Stimulated activated naive CD8-positive, alpha-beta T cell treated with anti-CD3 and anti-CD28 coated beads, Interleukin-15, amount 100 ng/mL, for 72 hours (primary cell): ENCODE measurements at regions not wholly inside any gene's neighbourhood (a gene's known extent, or its start where the extent isn't known, plus 50 kb on each side); places are given as distances from the start of the nearest gene placed in this dataset.
"Not testable (repeated sequence)": the region's sequence is repeated elsewhere in the genome, so short reads cannot be mapped to it uniquely, and the experiment has no call there.

Experiments
- ATAC-seq: fragments of 150-1000 bp; cut with Tn5 transposase; 2 replicates; pipeline ENCODE4 v1.10.0; 2021; ENCODE audit warnings: mild to moderate bottlenecking, moderate library complexity
- DNase-seq, 2 donors: peaks; one replicate each; pipeline ENCODE4 v3.0.0; 2021 to 2022
- H3K27ac Mint-ChIP-seq, 2 donors: one replicate each; pipeline ENCODE4 v1.8.0; 2022; ENCODE audit warnings: mild to moderate bottlenecking in 2 of 2, mixed read lengths in 2 of 2, moderate library complexity in 2 of 2
- H3K27me3 Mint-ChIP-seq: one replicate; pipeline ENCODE4 v1.8.0; 2022; ENCODE audit warnings: mixed read lengths
- H3K4me1 Mint-ChIP-seq: one replicate; pipeline ENCODE4 v1.8.0; 2022; ENCODE audit warnings: mild to moderate bottlenecking, mixed read lengths
- H3K4me3 Mint-ChIP-seq, 2 donors: one replicate each; pipeline ENCODE4 v1.8.0; 2022; ENCODE audit warnings: mild to moderate bottlenecking in 2 of 2, mixed read lengths in 2 of 2, moderate library complexity in 1 of 2
- H3K9me3 Mint-ChIP-seq, 2 donors: one replicate each; pipeline ENCODE4 v1.8.0; 2022; ENCODE audit warnings: mixed read lengths in 2 of 2

DNA sequence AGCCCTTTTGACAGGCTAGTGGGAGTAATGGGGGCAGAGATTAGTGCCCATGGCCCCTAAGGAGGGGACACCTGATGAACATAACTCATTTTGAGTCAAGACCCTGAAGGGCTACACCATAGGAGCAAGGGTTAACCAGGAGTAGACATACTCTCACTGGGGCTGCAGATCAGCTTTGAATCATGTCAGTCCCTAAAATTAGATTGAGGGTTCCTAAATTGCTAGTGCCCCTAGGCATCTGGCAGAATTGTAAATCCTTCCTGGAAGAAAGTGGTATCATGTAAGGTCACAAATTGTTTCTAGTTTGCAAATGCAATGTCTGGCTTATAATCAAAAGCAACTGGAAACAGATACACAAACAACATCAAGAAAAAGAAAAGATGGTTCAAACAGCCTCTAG is 52.1 kb upstream of the LRRC37A2 start:
- not testable (repeated sequence) for H3K27ac Mint-ChIP-seq, ATAC-seq, H3K9me3 Mint-ChIP-seq, H3K4me1 Mint-ChIP-seq, H3K27me3 Mint-ChIP-seq, H3K4me3 Mint-ChIP-seq, DNase-seq

DNA sequence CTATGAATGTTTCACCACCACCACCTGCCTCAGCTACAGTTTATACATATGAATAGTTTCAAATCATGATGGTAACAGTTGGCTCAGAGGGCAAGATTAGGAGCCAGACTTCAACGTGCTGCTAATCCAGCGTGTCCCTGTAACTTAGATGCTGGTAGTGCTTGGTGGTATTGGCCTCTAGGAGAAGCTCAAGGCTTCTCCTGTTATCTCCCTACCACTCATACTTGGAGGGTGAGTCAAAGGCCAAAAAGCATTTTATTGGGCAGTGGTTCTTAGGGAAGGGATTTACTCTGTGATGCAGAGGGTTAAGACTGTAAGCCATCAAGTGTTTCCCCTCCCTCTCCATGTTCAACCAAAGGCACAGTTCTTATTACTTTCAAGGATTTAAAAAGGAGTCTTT is 57.2 kb upstream of the LRRC37A2 start:
- not testable (repeated sequence) for DNase-seq, H3K27me3 Mint-ChIP-seq, ATAC-seq, H3K4me3 Mint-ChIP-seq, H3K9me3 Mint-ChIP-seq, H3K4me1 Mint-ChIP-seq, H3K27ac Mint-ChIP-seq

DNA sequence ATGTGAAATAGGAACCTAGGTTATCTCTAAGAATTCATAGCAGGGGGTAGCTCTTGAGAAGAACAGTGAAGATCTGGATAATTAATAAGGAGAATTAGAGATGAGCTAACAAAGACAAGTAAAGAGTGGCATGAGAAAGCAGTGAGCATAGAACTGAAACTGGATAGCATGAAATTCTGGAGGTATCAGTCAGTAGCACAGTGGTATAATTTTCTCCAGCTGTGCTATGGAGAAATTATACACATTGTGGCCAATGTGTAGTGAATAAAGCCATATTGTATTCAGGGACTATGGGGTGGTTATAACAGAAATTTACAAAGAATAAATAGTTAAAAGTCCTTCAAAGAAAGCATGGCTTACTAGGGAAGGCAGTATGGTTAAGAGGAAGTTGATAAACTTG is 57.7 kb upstream of the LRRC37A2 start:
- DNase-seq, H3K9me3 Mint-ChIP-seq, H3K27ac Mint-ChIP-seq, H3K4me3 Mint-ChIP-seq, H3K4me1 Mint-ChIP-seq, H3K27me3 Mint-ChIP-seq, ATAC-seq: not testable (repeated sequence)

DNA sequence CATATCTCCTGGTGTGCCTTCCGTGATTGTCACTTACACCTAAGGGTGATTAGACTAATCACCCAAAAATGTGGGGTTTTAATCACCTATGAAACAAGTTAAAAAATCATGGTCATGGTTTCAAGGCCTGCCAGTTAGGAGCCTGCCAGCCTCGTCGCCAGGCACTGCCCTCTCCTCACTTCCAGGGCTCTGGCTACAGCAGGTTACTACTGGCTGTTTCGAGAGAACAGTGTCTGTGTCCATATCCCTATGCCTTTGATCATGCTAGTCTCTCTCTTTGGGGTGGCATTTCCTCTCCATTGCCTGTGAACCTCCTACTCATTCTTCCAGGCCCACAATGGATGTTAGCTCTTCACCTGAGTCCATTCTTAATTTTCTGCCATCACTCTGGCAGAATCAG is 59.2 kb upstream of the LRRC37A2 start:
- ATAC-seq, H3K4me3 Mint-ChIP-seq, DNase-seq, H3K27ac Mint-ChIP-seq, H3K4me1 Mint-ChIP-seq, H3K9me3 Mint-ChIP-seq, H3K27me3 Mint-ChIP-seq: not testable (repeated sequence)

DNA sequence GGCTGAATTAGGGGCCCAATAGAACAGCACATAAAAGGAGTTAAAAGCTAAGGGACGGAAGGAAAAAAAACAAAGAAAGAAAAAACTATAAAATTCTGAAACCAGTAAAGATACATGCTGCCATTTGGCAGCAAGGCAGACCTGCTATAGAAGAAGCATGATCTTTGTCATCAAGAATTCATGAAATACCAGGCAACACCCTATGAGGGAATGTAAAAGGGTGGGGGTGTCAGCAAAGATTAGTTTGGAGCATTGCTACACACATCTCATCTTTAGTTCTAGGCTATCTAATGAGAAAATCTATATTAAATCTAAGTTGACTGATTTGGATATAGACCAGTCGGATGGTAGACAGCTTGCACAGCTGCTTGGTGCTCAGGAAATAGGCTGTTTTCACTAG is 66.4 kb upstream of the LRRC37A2 start:
- DNase-seq, ATAC-seq, H3K9me3 Mint-ChIP-seq, H3K4me1 Mint-ChIP-seq, H3K27me3 Mint-ChIP-seq, H3K4me3 Mint-ChIP-seq, H3K27ac Mint-ChIP-seq: not testable (repeated sequence)

DNA sequence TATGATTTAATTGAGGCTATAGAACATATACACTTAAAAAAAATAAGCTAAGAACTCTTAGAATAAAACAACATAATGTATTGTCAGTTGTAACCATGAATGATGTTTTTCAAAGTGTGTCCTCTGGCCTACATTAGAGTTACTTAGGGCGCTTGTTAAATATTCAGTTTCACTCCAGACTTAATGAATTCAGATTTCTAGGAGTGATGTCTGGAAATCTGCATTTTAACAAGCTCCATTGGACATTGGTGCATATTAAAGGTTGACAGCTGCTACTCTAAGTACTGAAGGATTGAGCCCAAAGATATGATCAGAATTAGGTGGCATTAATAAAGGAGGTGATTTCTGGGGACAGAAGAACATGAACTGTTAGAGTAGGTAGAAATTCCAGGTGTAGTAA is 66.9 kb upstream of the LRRC37A2 start:
- H3K27me3 Mint-ChIP-seq, H3K27ac Mint-ChIP-seq, DNase-seq, H3K4me1 Mint-ChIP-seq, H3K4me3 Mint-ChIP-seq, H3K9me3 Mint-ChIP-seq, ATAC-seq: not testable (repeated sequence)

DNA sequence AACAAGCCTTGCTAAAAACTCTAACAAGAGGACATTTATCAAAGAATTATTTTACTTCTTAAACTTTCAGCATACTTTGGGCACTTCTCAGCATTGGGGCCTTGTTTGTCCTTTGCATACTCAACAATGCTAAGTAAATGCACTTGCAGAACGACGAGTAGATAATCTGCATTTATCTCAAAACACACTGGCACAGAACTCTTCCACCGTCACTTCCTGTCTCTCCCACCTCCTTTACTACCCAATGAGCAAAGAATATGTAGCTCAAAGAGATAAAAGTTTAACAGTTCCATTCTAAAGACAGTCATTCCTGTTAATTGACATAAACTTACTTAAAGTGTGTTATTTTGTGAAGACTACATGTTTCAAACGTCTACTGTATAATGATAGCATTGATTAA is 70.1 kb upstream of the LRRC37A2 start:
- not testable (repeated sequence) for DNase-seq, H3K4me3 Mint-ChIP-seq, ATAC-seq, H3K27ac Mint-ChIP-seq, H3K9me3 Mint-ChIP-seq, H3K27me3 Mint-ChIP-seq, H3K4me1 Mint-ChIP-seq

DNA sequence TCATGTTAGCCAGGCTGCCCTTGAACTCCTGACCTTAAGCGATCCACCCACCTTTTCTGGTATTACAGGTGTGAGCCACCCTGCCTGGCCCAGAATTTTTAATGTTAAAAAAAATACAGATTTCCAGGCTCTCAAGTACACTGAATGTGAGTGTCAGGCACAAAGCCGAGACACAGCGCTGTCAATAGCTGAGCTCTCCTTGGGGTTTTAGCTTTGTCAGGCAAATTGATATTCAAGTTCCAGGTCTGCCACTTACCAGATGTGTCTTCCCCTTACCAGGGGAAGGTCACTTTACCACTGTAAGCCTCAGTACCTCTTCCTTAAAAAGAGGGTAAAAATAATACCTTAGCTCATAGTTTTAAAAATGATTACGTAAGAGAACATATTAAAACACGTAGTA is 71.6 kb upstream of the LRRC37A2 start:
- not testable (repeated sequence) for ATAC-seq, H3K4me3 Mint-ChIP-seq, DNase-seq

DNA sequence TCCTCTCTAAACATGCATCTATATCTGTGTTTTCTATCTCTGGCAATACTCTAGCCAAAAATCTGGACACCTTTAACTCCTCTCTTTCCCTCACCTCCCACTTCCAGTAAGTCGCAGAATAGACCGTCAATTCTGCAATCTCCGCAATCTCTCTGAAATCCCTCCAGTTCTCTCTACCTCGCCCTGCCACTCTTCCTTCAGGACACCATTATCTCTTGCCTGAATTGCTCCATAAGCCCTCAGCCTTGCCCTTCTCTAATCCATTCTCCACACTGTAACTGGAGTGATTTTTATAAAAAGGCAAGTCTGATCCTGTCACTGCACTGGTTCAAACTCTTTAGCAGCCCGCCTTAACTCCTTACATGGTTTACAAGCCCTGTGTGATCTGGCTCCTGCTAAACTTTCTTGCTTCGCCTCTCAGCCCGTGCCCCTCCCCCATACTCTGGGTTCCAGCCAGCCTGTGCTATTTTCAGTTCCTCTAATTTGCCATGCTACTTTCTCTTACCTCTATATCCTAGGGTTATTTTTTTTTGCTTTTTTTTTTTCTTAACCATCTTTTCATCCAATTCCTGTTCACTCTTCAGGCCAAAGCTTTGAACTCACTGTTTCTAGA is 73.0 kb upstream of the ARL17B start:
- H3K27ac Mint-ChIP-seq, ATAC-seq, H3K4me3 Mint-ChIP-seq: not testable (repeated sequence)

More for the DNA sequence above, 71.6 kb upstream of the LRRC37A2 start:
- H3K27me3 Mint-ChIP-seq, H3K9me3 Mint-ChIP-seq, H3K4me1 Mint-ChIP-seq, H3K27ac Mint-ChIP-seq: not testable (repeated sequence)

DNA sequence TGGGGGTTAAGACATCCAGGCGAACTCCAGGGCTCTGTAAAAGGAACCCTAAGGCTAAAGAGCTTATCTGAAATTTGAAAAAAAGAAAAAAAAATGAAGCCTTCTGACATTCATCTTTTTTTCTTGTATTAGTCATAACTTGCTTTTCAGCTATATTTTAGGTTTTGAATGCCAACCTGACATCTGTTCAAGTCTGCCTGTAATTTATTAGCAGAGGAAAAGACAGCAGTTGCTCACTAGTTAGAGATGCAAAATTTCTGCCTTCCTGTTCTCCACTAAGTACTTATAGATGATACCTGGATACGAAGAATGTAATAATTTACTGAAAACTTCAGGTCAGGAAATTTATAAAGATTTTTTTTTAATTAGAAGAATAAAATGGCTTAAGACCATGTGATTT is 68.7 kb upstream of the ARL17B start:
- H3K27me3 Mint-ChIP-seq, H3K27ac Mint-ChIP-seq, H3K4me1 Mint-ChIP-seq: not testable (repeated sequence)

More for the DNA sequence above, 73.0 kb upstream of the ARL17B start:
- H3K27me3 Mint-ChIP-seq, DNase-seq, H3K4me1 Mint-ChIP-seq, H3K9me3 Mint-ChIP-seq: not testable (repeated sequence)

DNA sequence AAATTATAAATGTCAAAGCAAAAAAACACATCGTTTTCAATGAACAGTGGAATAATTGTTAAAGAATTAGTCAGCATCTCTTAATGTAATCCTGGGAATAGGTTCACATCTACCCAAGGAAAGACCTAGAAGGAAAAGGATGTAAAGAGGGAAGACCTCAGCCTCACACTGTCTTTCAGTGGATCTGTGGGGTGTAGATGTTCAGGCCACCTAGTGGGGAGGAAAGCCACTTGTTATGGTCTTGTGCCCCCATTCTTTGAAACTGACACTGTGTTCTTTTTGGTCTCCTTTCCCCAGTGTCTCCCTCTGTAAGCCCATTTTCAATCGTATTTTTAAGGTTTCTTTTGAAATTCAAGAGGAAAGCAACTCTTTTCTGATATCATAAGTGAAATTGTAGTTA is 68.1 kb upstream of the ARL17B start:
- H3K9me3 Mint-ChIP-seq, H3K27me3 Mint-ChIP-seq, DNase-seq, H3K27ac Mint-ChIP-seq, ATAC-seq, H3K4me3 Mint-ChIP-seq, H3K4me1 Mint-ChIP-seq: not testable (repeated sequence)

More for the DNA sequence above, 68.7 kb upstream of the ARL17B start:
- H3K9me3 Mint-ChIP-seq, ATAC-seq, DNase-seq, H3K4me3 Mint-ChIP-seq: not testable (repeated sequence)

DNA sequence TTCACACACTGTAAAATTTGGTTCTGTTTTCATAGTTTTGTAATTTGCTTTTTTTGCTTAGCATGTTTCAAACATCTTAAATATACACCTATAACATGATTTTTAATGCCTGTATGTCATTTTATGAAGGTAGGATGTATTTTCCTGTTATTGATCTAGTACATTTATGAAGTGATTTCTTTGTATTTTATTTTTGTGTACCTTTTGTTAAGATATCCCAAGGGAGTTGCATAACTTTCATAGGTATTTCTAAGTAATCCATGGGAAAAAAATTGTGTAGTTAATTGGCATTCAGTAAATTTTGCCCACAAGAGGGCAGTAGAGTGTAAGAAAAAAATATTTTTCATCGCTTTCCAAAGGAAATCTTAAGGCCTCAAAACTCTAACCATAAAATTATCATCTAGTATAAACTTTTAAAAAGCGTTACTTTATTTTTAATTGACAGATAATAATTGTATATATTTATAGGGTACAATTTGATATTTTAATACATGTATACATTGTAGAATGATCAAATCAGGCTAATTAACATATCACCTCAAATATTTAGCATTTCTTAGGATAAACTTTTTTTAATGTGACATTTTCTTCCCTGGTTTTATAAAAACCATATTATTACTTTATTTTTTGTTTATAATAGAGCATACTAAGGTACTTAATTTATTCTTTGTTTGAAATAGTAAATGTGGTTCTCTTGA is 62.8 kb upstream of the ARL17B start:
- DNase-seq, H3K4me1 Mint-ChIP-seq, H3K4me3 Mint-ChIP-seq, H3K9me3 Mint-ChIP-seq, ATAC-seq, H3K27me3 Mint-ChIP-seq, H3K27ac Mint-ChIP-seq: not testable (repeated sequence)

DNA sequence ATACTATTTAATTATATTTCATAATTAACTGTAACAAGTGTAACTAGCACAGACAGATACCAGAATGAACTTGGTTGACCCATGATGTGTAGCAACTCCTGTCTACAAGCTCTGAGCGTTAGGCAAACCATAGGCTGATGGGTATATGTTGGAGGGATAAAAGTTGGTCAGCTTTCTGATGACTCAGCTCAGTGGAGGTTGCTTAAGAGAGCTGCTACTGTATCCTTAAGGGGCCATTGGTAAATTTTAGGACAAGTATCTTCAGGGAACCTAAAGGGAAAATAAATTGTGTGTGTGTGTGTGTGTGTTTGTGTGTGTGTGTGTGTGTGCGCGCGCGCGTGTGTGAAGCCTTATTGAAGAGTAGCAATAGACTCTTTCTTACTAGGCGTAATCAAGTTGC is 56.3 kb upstream of the ARL17B start:
- DNase-seq, ATAC-seq: not testable (repeated sequence)

DNA sequence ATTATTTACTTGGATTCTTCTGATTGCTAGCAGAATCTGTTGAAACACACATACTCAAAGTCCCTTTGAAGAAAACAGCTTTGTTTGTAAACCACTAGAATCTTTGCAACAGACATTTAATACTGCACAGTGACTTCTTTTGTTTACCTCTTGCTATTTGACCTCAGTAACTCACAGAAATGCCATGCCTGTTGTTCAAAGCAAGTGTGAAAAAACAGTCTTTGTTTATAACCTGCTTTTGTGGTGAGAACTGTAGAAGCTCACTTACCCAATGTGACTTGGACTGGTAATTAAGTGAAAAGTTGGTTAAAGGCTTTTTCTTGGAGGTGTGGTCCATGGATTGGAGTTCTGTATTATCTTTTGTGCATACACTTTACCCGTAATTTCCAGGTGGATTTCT is 55.7 kb upstream of the ARL17B start:
- not testable (repeated sequence) for DNase-seq, H3K4me3 Mint-ChIP-seq, ATAC-seq, H3K27me3 Mint-ChIP-seq, H3K9me3 Mint-ChIP-seq, H3K27ac Mint-ChIP-seq, H3K4me1 Mint-ChIP-seq

More for the DNA sequence above, 56.3 kb upstream of the ARL17B start:
- H3K4me3 Mint-ChIP-seq, H3K4me1 Mint-ChIP-seq, H3K27me3 Mint-ChIP-seq, H3K9me3 Mint-ChIP-seq, H3K27ac Mint-ChIP-seq: not testable (repeated sequence)

DNA sequence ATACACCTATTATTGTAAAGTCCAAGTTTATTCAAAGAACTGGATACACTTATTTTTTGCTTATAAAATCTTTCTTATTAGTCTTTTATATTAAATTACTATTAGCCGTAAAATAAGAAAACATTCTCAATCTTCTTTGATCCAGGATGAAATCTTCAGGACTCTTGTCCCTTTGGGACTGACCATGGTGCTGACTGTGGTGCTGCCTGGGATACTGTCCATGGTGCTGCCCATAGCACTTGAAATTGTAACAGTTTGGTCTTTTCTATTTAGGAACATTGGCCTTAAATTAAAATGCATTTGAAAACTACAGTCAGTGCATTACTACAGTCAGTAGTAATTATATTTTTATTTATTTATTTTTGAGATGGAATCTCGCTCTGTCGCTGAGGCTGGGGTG is 53.0 kb upstream of the ARL17B start:
- H3K4me1 Mint-ChIP-seq, ATAC-seq, DNase-seq, H3K27me3 Mint-ChIP-seq, H3K9me3 Mint-ChIP-seq, H3K27ac Mint-ChIP-seq, H3K4me3 Mint-ChIP-seq: not testable (repeated sequence)

DNA sequence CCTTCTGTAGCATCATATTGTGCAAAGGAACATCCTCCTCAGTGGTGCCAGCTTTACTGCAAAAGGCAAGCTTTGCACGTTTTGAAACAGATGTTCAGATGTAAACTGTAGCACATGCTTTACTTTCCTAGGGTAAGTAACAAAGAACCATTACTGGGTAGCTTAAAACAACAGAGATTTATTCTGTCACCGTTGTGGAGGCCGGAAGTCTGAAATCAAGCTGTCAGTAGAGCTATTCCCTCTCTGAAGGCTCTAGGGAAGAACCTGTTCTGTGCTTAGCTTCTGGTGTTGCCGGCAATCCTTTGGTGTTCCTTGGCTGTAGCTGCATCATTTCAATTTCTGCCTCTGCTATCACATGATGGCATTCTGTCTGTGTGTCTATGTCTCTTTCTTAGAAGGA is 50.6 kb upstream of the ARL17B start:
- H3K27ac Mint-ChIP-seq, H3K4me3 Mint-ChIP-seq, H3K4me1 Mint-ChIP-seq, H3K9me3 Mint-ChIP-seq, ATAC-seq, DNase-seq, H3K27me3 Mint-ChIP-seq: not testable (repeated sequence)
